ENCODE measurements at regions not wholly inside any gene's neighbourhood (a gene's known extent, or its start where the extent isn't known, plus 50 kb on each side); places are given as distances from the start of the nearest gene placed in this dataset.

DNA sequence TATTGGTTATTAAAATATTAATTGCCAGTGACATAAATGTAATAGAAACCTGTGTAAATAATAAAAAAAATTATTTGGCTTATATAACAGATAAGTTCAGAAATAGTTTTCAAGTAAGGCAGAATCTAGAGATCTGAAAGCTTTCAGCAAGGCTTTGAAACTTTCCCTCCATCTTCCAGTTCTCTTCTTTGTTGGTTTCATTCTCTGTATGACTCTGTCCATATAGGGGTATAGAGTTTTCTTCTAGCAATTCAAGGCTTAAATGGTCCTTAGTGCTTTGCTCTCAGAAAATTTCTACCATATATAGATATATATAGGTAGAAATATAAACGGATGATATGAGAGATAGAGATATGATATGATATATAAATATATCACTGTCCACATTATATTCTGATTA is 160.5 kb upstream of the GABRA2 start:
- Histone ChIP-seq H2AK5ac (ENCODE audit: low read length) (no peak overlapping the region), H3K4me3 (ENCODE audit: low read depth, low read length) (no peak overlapping the region), H3K27me3 (ENCODE audit: insufficient read depth, low read length) (no peaks in the 10 kb centered on the region), H3K4ac (ENCODE audit: low read depth, low read length) (no peak overlapping the region), H3K27ac (ENCODE audit: low read depth, low read length) (no peak overlapping the region), H4K12ac (ENCODE audit: low read depth, low read length) (no peak overlapping the region), H3K14ac (ENCODE audit: low read length) (no peak overlapping the region), H3K4me1 (ENCODE audit: control insufficient read depth in 1 of 2, insufficient read depth in 2 of 2, low read length in 2 of 2) (no peaks in the 10 kb centered on the region), H3K18ac (ENCODE audit: low read length) (no peak overlapping the region), H3K9me3 (ENCODE audit: insufficient read depth, low read depth, low read length) (no peaks in the 10 kb centered on the region), H3K23ac (ENCODE audit: low read length) (no peak overlapping the region), H2AFZ (ENCODE audit: insufficient read depth, low read length, poor library complexity) (no peak overlapping the region), H3K9ac (ENCODE audit: low read length) (no peak overlapping the region), H2BK5ac (ENCODE audit: low read depth, low read length, poor library complexity) (no peak overlapping the region), H2BK120ac (ENCODE audit: insufficient read depth, low read length, poor library complexity) (no peak overlapping the region), H4K91ac (ENCODE audit: low read depth, low read length) (no peak overlapping the region), H4K8ac (ENCODE audit: low read depth, low read length) (no peak overlapping the region), H3K36me3 (ENCODE audit: control insufficient read depth in 1 of 2, insufficient read depth in 2 of 2, low read length in 2 of 2) (no peaks in the 10 kb centered on the region), H3K79me2 (ENCODE audit: control insufficient read depth, insufficient read depth, low read length, poor library complexity) (no peaks in the 10 kb centered on the region), H3K79me1 (ENCODE audit: low read length) (no peaks in the 10 kb centered on the region), H3K4me2 (ENCODE audit: low read length) (no peak overlapping the region), H2BK12ac (ENCODE audit: low read length) (no peak overlapping the region)
- DNase-seq: no peak
- WGBS (ENCODE audit: extremely low coverage, insufficient coverage, insufficient read length): no CpG with 5 or more reads among the region's 1 CpG

DNA sequence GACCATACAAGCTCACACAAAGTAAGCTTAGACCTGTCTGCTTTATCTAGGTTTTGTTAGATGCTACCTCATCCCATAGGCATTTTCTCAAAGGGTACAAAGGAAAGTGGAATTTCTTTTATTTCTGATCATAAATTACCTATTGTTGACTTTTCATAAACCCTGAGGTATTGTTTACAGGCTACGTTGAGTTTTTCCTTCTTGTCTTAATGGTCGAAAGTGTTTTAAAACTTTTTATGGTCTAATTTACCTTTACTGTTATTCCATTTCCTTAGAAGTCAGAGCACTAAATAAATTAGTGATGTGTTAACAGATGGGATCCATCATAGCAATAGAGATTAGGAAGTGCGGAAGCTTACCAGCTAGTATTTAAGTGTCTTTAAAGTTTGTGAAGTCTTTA is 159.2 kb upstream of the GABRA2 start:
- H2BK120ac ChIP-seq (ENCODE audit: insufficient read depth, low read length, poor library complexity): no peak overlapping the region
- H3K4me2 ChIP-seq (ENCODE audit: low read length): no peak overlapping the region
- no peak overlapping the region for H3K18ac ChIP-seq (ENCODE audit: low read length)
- no peak overlapping the region for H2AK5ac ChIP-seq (ENCODE audit: low read length)
- H2BK12ac ChIP-seq (ENCODE audit: low read length): no peak overlapping the region
- no peaks in the 10 kb centered on the region for H3K27me3 ChIP-seq (ENCODE audit: insufficient read depth, low read length)
- no peak overlapping the region for H3K27ac ChIP-seq (ENCODE audit: low read depth, low read length)
- no peak overlapping the region for H3K14ac ChIP-seq (ENCODE audit: low read length)
- H4K8ac ChIP-seq (ENCODE audit: low read depth, low read length): no peak overlapping the region
- no peak overlapping the region for H2AFZ ChIP-seq (ENCODE audit: insufficient read depth, low read length, poor library complexity)
- H4K12ac ChIP-seq (ENCODE audit: low read depth, low read length): no peak overlapping the region
- H3K9ac ChIP-seq (ENCODE audit: low read length): no peak overlapping the region
- H3K4me1 ChIP-seq (ENCODE audit: control insufficient read depth in 1 of 2, insufficient read depth in 2 of 2, low read length in 2 of 2): no peaks in the 10 kb centered on the region
- no peak overlapping the region for H3K4me3 ChIP-seq (ENCODE audit: low read depth, low read length)
- no peak for DNase-seq
- H3K23ac ChIP-seq (ENCODE audit: low read length): no peak overlapping the region
- no peak overlapping the region for H4K91ac ChIP-seq (ENCODE audit: low read depth, low read length)
- no peaks in the 10 kb centered on the region for H3K9me3 ChIP-seq (ENCODE audit: insufficient read depth, low read depth, low read length)
- no CpG with 5 or more reads among the region's 3 CpGs for WGBS (ENCODE audit: extremely low coverage, insufficient coverage, insufficient read length)
- H2BK5ac ChIP-seq (ENCODE audit: low read depth, low read length, poor library complexity): no peak overlapping the region
- H3K36me3 ChIP-seq (ENCODE audit: control insufficient read depth in 1 of 2, insufficient read depth in 2 of 2, low read length in 2 of 2): no peaks in the 10 kb centered on the region
- no peaks in the 10 kb centered on the region for H3K79me2 ChIP-seq (ENCODE audit: control insufficient read depth, insufficient read depth, low read length, poor library complexity)
- H3K79me1 ChIP-seq (ENCODE audit: low read length): no peaks in the 10 kb centered on the region
- no peak overlapping the region for H3K4ac ChIP-seq (ENCODE audit: low read depth, low read length)

DNA sequence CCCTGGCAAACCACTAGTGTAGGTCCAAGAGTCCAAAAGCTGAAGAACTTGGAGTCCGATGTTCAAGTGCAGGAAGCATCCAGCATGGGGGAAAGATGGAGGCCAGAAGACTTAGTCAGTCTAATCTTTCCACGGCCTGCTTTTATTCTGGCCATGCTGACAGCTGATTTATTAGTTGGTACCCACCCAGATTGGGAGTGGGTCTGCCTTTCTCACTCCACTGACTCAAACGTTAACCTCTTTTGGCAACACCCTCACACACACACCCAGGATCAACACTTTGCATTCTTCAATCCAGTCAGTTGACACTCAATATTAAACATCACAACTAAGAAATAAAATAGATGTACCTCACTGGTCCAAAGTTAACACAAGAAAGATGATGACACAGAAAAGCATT is 134.8 kb upstream of the GABRA2 start:
- no peak overlapping the region for H2BK12ac ChIP-seq (ENCODE audit: low read length)
- no peaks in the 10 kb centered on the region for H3K79me1 ChIP-seq (ENCODE audit: low read length)
- no CpG with 5 or more reads among the region's 3 CpGs for WGBS (ENCODE audit: extremely low coverage, insufficient coverage, insufficient read length)
- H4K91ac ChIP-seq (ENCODE audit: low read depth, low read length): no peak overlapping the region
- H3K4me3 ChIP-seq (ENCODE audit: low read depth, low read length): no peak overlapping the region
- no peaks in the 10 kb centered on the region for H3K79me2 ChIP-seq (ENCODE audit: control insufficient read depth, insufficient read depth, low read length, poor library complexity)
- no peak overlapping the region for H4K12ac ChIP-seq (ENCODE audit: low read depth, low read length)
- H3K27me3 ChIP-seq (ENCODE audit: insufficient read depth, low read length): no peaks in the 10 kb centered on the region
- H2AK5ac ChIP-seq (ENCODE audit: low read length): no peak overlapping the region
- H3K4me1 ChIP-seq (ENCODE audit: control insufficient read depth in 1 of 2, insufficient read depth in 2 of 2, low read length in 2 of 2): no peaks in the 10 kb centered on the region
- H3K9me3 ChIP-seq (ENCODE audit: insufficient read depth, low read depth, low read length): peaks cover 1% of the 10 kb centered on the region
- no peak overlapping the region for H2BK120ac ChIP-seq (ENCODE audit: insufficient read depth, low read length, poor library complexity)
- H3K36me3 ChIP-seq (ENCODE audit: control insufficient read depth in 1 of 2, insufficient read depth in 2 of 2, low read length in 2 of 2): no peaks in the 10 kb centered on the region
- no peak overlapping the region for H3K9ac ChIP-seq (ENCODE audit: low read length)
- H2BK5ac ChIP-seq (ENCODE audit: low read depth, low read length, poor library complexity): no peak overlapping the region
- H3K4me2 ChIP-seq (ENCODE audit: low read length): no peak overlapping the region
- no peak overlapping the region for H4K8ac ChIP-seq (ENCODE audit: low read depth, low read length)
- no peak overlapping the region for H3K27ac ChIP-seq (ENCODE audit: low read depth, low read length)
- DNase-seq: no peak
- no peak overlapping the region for H3K23ac ChIP-seq (ENCODE audit: low read length)
- no peak overlapping the region for H3K4ac ChIP-seq (ENCODE audit: low read depth, low read length)
- no peak overlapping the region for H3K18ac ChIP-seq (ENCODE audit: low read length)
- no peak overlapping the region for H3K14ac ChIP-seq (ENCODE audit: low read length)
- H2AFZ ChIP-seq (ENCODE audit: insufficient read depth, low read length, poor library complexity): no peak overlapping the region

DNA sequence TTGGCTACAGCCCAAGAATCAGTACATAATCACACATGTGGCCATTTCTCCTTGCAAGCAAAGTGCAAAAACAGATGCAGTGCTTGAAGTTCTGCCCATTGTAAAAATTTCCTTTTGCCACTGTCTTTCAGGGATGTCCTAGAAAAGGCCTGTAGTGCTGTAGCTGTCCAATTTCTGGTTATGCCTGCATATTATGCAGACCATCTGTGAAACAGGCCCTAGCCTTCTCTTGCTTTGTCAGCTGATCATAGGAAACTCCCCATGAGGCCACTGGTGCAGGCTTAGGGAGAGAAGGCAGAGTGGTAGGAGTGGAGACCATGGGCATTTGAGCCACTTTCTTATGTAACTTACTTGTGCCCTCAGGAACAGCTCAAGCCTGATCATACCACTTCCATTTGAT is 130.4 kb upstream of the GABRA2 start:
- Histone ChIP-seq H2BK12ac (ENCODE audit: low read length) (no peak overlapping the region), H3K4ac (ENCODE audit: low read depth, low read length) (no peak overlapping the region)
- DNase-seq: no peak

DNA sequence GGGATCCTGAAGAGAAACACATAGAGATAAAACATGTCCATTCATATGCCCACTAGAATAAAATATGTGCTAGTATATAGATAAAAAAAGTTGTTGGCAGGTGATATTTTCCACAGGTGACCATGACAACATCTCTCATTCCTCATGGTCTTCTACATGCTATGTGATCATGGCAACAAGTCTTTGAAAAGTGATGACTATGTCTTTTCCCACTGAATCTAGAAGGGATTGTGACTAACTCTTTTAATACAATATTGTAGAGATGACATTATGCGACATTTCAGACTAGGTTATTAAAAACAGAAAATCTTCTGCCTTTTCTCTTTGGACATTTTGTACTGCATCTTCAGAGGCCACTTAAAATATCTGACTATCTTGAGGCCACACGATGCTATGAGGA is 126.0 kb upstream of the GABRA2 start:
- DNase-seq: no peak
- no peak overlapping the region for H3K14ac ChIP-seq (ENCODE audit: low read length)
- no peaks in the 10 kb centered on the region for H3K27me3 ChIP-seq (ENCODE audit: insufficient read depth, low read length)
- no peaks in the 10 kb centered on the region for H3K79me1 ChIP-seq (ENCODE audit: low read length)
- H3K79me2 ChIP-seq (ENCODE audit: control insufficient read depth, insufficient read depth, low read length, poor library complexity): no peaks in the 10 kb centered on the region
- peaks cover 2% of the 10 kb centered on the region for H3K9me3 ChIP-seq (ENCODE audit: insufficient read depth, low read depth, low read length)
- no peak overlapping the region for H2BK12ac ChIP-seq (ENCODE audit: low read length)
- H2AK5ac ChIP-seq (ENCODE audit: low read length): no peak overlapping the region
- WGBS (ENCODE audit: extremely low coverage, insufficient coverage, insufficient read length): no CpG with 5 or more reads among the region's 2 CpGs
- no peak overlapping the region for H2BK5ac ChIP-seq (ENCODE audit: low read depth, low read length, poor library complexity)
- H4K8ac ChIP-seq (ENCODE audit: low read depth, low read length): no peak overlapping the region
- H3K9ac ChIP-seq (ENCODE audit: low read length): no peak overlapping the region
- H3K4me3 ChIP-seq (ENCODE audit: low read depth, low read length): no peak overlapping the region
- H3K23ac ChIP-seq (ENCODE audit: low read length): no peak overlapping the region
- H4K91ac ChIP-seq (ENCODE audit: low read depth, low read length): no peak overlapping the region
- H3K4me1 ChIP-seq (ENCODE audit: control insufficient read depth in 1 of 2, insufficient read depth in 2 of 2, low read length in 2 of 2): no peaks in the 10 kb centered on the region
- H3K4ac ChIP-seq (ENCODE audit: low read depth, low read length): no peak overlapping the region
- no peak overlapping the region for H4K12ac ChIP-seq (ENCODE audit: low read depth, low read length)
- no peak overlapping the region for H2AFZ ChIP-seq (ENCODE audit: insufficient read depth, low read length, poor library complexity)
- no peaks in the 10 kb centered on the region for H3K36me3 ChIP-seq (ENCODE audit: control insufficient read depth in 1 of 2, insufficient read depth in 2 of 2, low read length in 2 of 2)
- no peak overlapping the region for H3K4me2 ChIP-seq (ENCODE audit: low read length)
- H3K18ac ChIP-seq (ENCODE audit: low read length): no peak overlapping the region
- H3K27ac ChIP-seq (ENCODE audit: low read depth, low read length): no peak overlapping the region
- no peak overlapping the region for H2BK120ac ChIP-seq (ENCODE audit: insufficient read depth, low read length, poor library complexity)

More for the DNA sequence above, 130.4 kb upstream of the GABRA2 start:
- H2BK120ac ChIP-seq (ENCODE audit: insufficient read depth, low read length, poor library complexity): no peak overlapping the region
- no peak overlapping the region for H2AK5ac ChIP-seq (ENCODE audit: low read length)
- no peak overlapping the region for H3K14ac ChIP-seq (ENCODE audit: low read length)
- H3K79me2 ChIP-seq (ENCODE audit: control insufficient read depth, insufficient read depth, low read length, poor library complexity): no peaks in the 10 kb centered on the region
- H3K4me2 ChIP-seq (ENCODE audit: low read length): no peak overlapping the region
- H4K91ac ChIP-seq (ENCODE audit: low read depth, low read length): no peak overlapping the region
- no peak overlapping the region for H4K12ac ChIP-seq (ENCODE audit: low read depth, low read length)
- H3K27ac ChIP-seq (ENCODE audit: low read depth, low read length): no peak overlapping the region
- H3K23ac ChIP-seq (ENCODE audit: low read length): no peak overlapping the region
- H3K79me1 ChIP-seq (ENCODE audit: low read length): no peaks in the 10 kb centered on the region
- H3K9me3 ChIP-seq (ENCODE audit: insufficient read depth, low read depth, low read length): peaks cover 2% of the 10 kb centered on the region
- no peak overlapping the region for H3K4me3 ChIP-seq (ENCODE audit: low read depth, low read length)
- H3K27me3 ChIP-seq (ENCODE audit: insufficient read depth, low read length): no peaks in the 10 kb centered on the region
- no peaks in the 10 kb centered on the region for H3K4me1 ChIP-seq (ENCODE audit: control insufficient read depth in 1 of 2, insufficient read depth in 2 of 2, low read length in 2 of 2)
- no peak overlapping the region for H2BK5ac ChIP-seq (ENCODE audit: low read depth, low read length, poor library complexity)
- no peak overlapping the region for H2AFZ ChIP-seq (ENCODE audit: insufficient read depth, low read length, poor library complexity)
- H3K18ac ChIP-seq (ENCODE audit: low read length): no peak overlapping the region
- H3K9ac ChIP-seq (ENCODE audit: low read length): no peak overlapping the region
- H4K8ac ChIP-seq (ENCODE audit: low read depth, low read length): no peak overlapping the region
- H3K36me3 ChIP-seq (ENCODE audit: control insufficient read depth in 1 of 2, insufficient read depth in 2 of 2, low read length in 2 of 2): no peaks in the 10 kb centered on the region
